ENCODE measurements at regions not wholly inside any gene's neighbourhood (a gene's known extent, or its start where the extent isn't known, plus 50 kb on each side); places are given as distances from the start of the nearest gene placed in this dataset.
"Not testable (repeated sequence)": the region's sequence is repeated elsewhere in the genome, so short reads cannot be mapped to it uniquely, and the experiment has no call there.

GRCh38 chr7:91405873-91406272 lies 141.6 kb downstream of the FZD1 start:
- not testable (repeated sequence) for DNase-seq (ENCODE audit: low spot score)

GRCh38 chr7:91407942-91408341 lies 143.7 kb downstream of the FZD1 start:
- DNase-seq (ENCODE audit: low spot score) = no peak

- DNase-seq (ENCODE audit: low spot score) = no peak
Observed at GRCh38 chr7:91408388-91409154, 144.3 kb downstream of the FZD1 start.

- DNase-seq (ENCODE audit: low spot score) = no peak
Observed at GRCh38 chr7:91411060-91411459, 146.8 kb downstream of the FZD1 start.

GRCh38 chr7:91412298-91412697 lies 148.1 kb downstream of the FZD1 start:
- DNase-seq (ENCODE audit: low spot score) = no peak

- DNase-seq (ENCODE audit: low spot score) = no peak
Observed at GRCh38 chr7:91414734-91415133, 150.5 kb downstream of the FZD1 start.

GRCh38 chr7:91416155-91416865 lies 152.1 kb downstream of the FZD1 start:
- no peak for DNase-seq (ENCODE audit: low spot score)

GRCh38 chr7:91420606-91421005 lies 156.4 kb downstream of the FZD1 start:
- DNase-seq (ENCODE audit: low spot score) = no peak

GRCh38 chr7:91421018-91421417 lies 156.8 kb downstream of the FZD1 start:
- DNase-seq (ENCODE audit: low spot score) = no peak

GRCh38 chr7:91424371-91424770 lies 160.1 kb downstream of the FZD1 start:
- no peak for DNase-seq (ENCODE audit: low spot score)

GRCh38 chr7:91425149-91425548 lies 160.9 kb downstream of the FZD1 start:
- no peak for DNase-seq (ENCODE audit: low spot score)

GRCh38 chr7:91427051-91427450 lies 162.8 kb downstream of the FZD1 start:
- no peak for DNase-seq (ENCODE audit: low spot score)

- DNase-seq (ENCODE audit: low spot score) = no peak
Observed at GRCh38 chr7:91431601-91432000, 167.4 kb downstream of the FZD1 start.

GRCh38 chr7:91434836-91435235 lies 170.6 kb downstream of the FZD1 start:
- DNase-seq (ENCODE audit: low spot score) = no peak

- DNase-seq (ENCODE audit: low spot score) = no peak
Observed at GRCh38 chr7:91435381-91436059, 171.3 kb downstream of the FZD1 start.

- no peak for DNase-seq (ENCODE audit: low spot score)
Observed at GRCh38 chr7:91436655-91437054, 172.4 kb downstream of the FZD1 start.

- DNase-seq (ENCODE audit: low spot score) = not testable (repeated sequence)
Observed at GRCh38 chr7:91440198-91440597, 176.0 kb downstream of the FZD1 start.

GRCh38 chr7:91443862-91444261 lies 179.6 kb downstream of the FZD1 start:
- DNase-seq (ENCODE audit: low spot score) = no peak

GRCh38 chr7:91446819-91447218 lies 182.6 kb downstream of the FZD1 start:
- DNase-seq (ENCODE audit: low spot score) = no peak

GRCh38 chr7:91455411-91455810 lies 191.2 kb downstream of the FZD1 start:
- no peak for DNase-seq (ENCODE audit: low spot score)

GRCh38 chr7:91457208-91457607 lies 193.0 kb downstream of the FZD1 start:
- DNase-seq (ENCODE audit: low spot score) = no peak

- DNase-seq (ENCODE audit: low spot score) = no peak
Observed at GRCh38 chr7:91459539-91459938, 195.3 kb downstream of the FZD1 start.

- no peak for DNase-seq (ENCODE audit: low spot score)
Observed at GRCh38 chr7:91462316-91462715, 198.1 kb downstream of the FZD1 start.

Data from activated CD4-positive, alpha-beta T cell treated with anti-CD3 and anti-CD28 coated beads, Interleukin-2, Interleukin-4, amounts not matched to agents 100 ng/mL and 50 ng/mL, durations not matched to agents 16 hours and 8 hours (primary cell).